ENCODE measurements at regions not wholly inside any gene's neighbourhood (a gene's known extent, or its start where the extent isn't known, plus 50 kb on each side); places are given as distances from the start of the nearest gene placed in this dataset.
"Not testable (repeated sequence)": the region's sequence is repeated elsewhere in the genome, so short reads cannot be mapped to it uniquely, and the experiment has no call there.

DNA sequence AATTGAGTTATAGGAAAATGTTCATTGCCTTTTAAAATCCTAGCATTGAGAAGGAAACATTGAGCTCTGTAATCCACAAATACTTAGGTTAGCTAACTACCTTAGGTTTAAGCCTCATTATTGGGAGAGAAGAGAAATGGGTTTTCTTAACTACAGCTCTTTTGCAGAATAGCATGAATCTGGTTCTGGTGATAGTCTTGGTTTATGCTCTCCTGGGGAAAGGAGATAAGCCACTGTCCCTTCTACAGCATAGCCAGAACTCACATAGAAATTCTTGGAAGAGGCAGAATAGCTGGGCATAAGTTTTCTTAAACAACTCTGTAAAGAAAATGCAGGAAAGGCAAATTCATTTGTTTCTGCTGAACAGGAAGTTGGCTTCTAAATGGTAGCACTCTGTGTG is 378.6 kb upstream of the CHRM2 start:
- Histone ChIP-seq H3K27ac (ENCODE audit: low read depth, low read length) (no peak overlapping the region), H3K4me1 (ENCODE audit: control insufficient read depth, insufficient read depth, low read length) (no peaks in the 10 kb centered on the region), H3K9me3 (ENCODE audit: control insufficient read depth, insufficient read depth, low read length) (no peaks in the 10 kb centered on the region), H3K36me3 (ENCODE audit: control insufficient read depth, insufficient read depth, low read length) (no peaks in the 10 kb centered on the region), H3K4me3 (ENCODE audit: low read depth, low read length) (no peak overlapping the region), H3K27me3 (ENCODE audit: control insufficient read depth, insufficient read depth, low read length) (no peaks in the 10 kb centered on the region)
- no peak for DNase-seq (ENCODE audit: low read depth in 4 of 6, low spot score in 6 of 6)

GRCh38 chr7:136480901-136481300 is 387.6 kb upstream of the CHRM2 start:
- no peaks in the 10 kb centered on the region for H3K36me3 ChIP-seq (ENCODE audit: control insufficient read depth, insufficient read depth, low read length)
- H3K27ac ChIP-seq (ENCODE audit: low read depth, low read length) = no peak overlapping the region
- H3K4me1 ChIP-seq (ENCODE audit: control insufficient read depth, insufficient read depth, low read length) = no peaks in the 10 kb centered on the region
- peaks cover 2% of the 10 kb centered on the region for H3K9me3 ChIP-seq (ENCODE audit: control insufficient read depth, insufficient read depth, low read length)
- H3K4me3 ChIP-seq (ENCODE audit: low read depth, low read length) = no peak overlapping the region
- no CpG with 5 or more reads among the region's 4 CpGs for WGBS (ENCODE audit: insufficient coverage)
- H3K27me3 ChIP-seq (ENCODE audit: control insufficient read depth, insufficient read depth, low read length) = no peaks in the 10 kb centered on the region
- DNase-seq (ENCODE audit: low read depth in 4 of 6, low spot score in 6 of 6) = no peak

DNA sequence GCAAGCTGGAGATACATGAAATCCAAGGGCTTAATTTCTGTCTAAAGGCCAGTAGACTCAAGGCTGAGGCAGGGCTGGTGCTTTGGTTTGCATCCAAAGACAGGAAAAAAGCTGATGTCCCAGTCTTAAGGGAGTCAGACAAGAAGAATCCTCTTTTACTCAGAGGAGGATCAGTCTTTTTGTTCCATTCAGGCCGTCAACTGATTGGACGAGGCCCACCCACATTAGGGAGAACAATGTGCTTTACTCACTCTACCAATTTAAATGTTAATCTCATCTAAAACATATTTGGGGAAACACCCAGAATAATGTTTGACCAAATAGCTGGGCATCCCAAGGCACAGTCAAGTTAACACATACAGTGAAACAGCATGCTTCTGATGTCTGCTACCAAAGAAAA is 388.5 kb upstream of the CHRM2 start:
- 38% methylated on average over 2 of the region's 2 CpGs for WGBS (ENCODE audit: insufficient coverage)
- H3K4me1 ChIP-seq (ENCODE audit: control insufficient read depth, insufficient read depth, low read length) = no peaks in the 10 kb centered on the region
- H3K27me3 ChIP-seq (ENCODE audit: control insufficient read depth, insufficient read depth, low read length) = no peaks in the 10 kb centered on the region
- peaks cover 2% of the 10 kb centered on the region for H3K9me3 ChIP-seq (ENCODE audit: control insufficient read depth, insufficient read depth, low read length)
- H3K27ac ChIP-seq (ENCODE audit: low read depth, low read length) = no peak overlapping the region
- H3K4me3 ChIP-seq (ENCODE audit: low read depth, low read length) = no peak overlapping the region
- DNase-seq (ENCODE audit: low read depth in 4 of 6, low spot score in 6 of 6) = no peak
- no peaks in the 10 kb centered on the region for H3K36me3 ChIP-seq (ENCODE audit: control insufficient read depth, insufficient read depth, low read length)

DNA sequence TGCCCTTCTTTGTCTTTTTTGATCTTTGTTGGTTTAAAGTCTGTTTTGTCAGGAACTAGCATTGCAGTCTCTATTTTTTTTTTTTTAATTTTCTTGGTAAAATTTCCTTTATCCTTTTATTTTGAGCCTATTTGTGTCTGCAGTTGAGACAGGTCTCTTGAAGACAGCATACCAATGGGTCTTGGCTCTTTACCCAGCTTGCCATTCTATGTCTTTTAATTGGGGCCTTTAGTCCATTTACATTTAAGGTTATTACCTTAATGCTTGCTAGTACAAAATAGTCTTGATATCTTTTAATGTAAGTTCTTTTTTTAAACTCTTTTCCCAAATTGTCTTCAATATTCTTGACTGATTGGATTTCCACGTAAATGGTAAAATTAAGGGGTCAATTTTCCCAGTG is 398.3 kb upstream of the CHRM2 start:
- DNase-seq (ENCODE audit: low read depth in 4 of 6, low spot score in 6 of 6) = no peak
- Histone ChIP-seq H3K27ac (ENCODE audit: low read depth, low read length) (no peak overlapping the region), H3K4me3 (ENCODE audit: low read depth, low read length) (no peak overlapping the region), H3K36me3 (ENCODE audit: control insufficient read depth, insufficient read depth, low read length) (no peaks in the 10 kb centered on the region), H3K27me3 (ENCODE audit: control insufficient read depth, insufficient read depth, low read length) (no peaks in the 10 kb centered on the region), H3K9me3 (ENCODE audit: control insufficient read depth, insufficient read depth, low read length) (peaks cover 6% of the 10 kb centered on the region), H3K4me1 (ENCODE audit: control insufficient read depth, insufficient read depth, low read length) (no peaks in the 10 kb centered on the region)
- WGBS (ENCODE audit: insufficient coverage) = no CpG with 5 or more reads among the region's 1 CpG

GRCh38 chr7:136452949-136453348 is 415.5 kb upstream of the CHRM2 start:
- H3K9me3 ChIP-seq (ENCODE audit: control insufficient read depth, insufficient read depth, low read length) = no peaks in the 10 kb centered on the region
- H3K4me3 ChIP-seq (ENCODE audit: low read depth, low read length) = no peak overlapping the region
- no peaks in the 10 kb centered on the region for H3K4me1 ChIP-seq (ENCODE audit: control insufficient read depth, insufficient read depth, low read length)
- H3K27ac ChIP-seq (ENCODE audit: low read depth, low read length) = no peak overlapping the region
- H3K36me3 ChIP-seq (ENCODE audit: control insufficient read depth, insufficient read depth, low read length) = no peaks in the 10 kb centered on the region
- no peaks in the 10 kb centered on the region for H3K27me3 ChIP-seq (ENCODE audit: control insufficient read depth, insufficient read depth, low read length)
- no peak for DNase-seq (ENCODE audit: low read depth in 4 of 6, low spot score in 6 of 6)
- WGBS (ENCODE audit: insufficient coverage) = 100% methylated on average over 2 of the region's 3 CpGs

GRCh38 chr7:136446751-136447150 is 421.7 kb upstream of the CHRM2 start:
- peak; percentile 28 to 79 (median 60) for DNase-seq (ENCODE audit: low read depth in 4 of 6, low spot score in 6 of 6)

GRCh38 chr7:136441835-136442234 is 426.6 kb upstream of the CHRM2 start:
- Histone ChIP-seq H3K27ac (ENCODE audit: low read depth, low read length) (no peak overlapping the region), H3K4me1 (ENCODE audit: control insufficient read depth, insufficient read depth, low read length) (no peaks in the 10 kb centered on the region), H3K9me3 (ENCODE audit: control insufficient read depth, insufficient read depth, low read length) (no peaks in the 10 kb centered on the region), H3K27me3 (ENCODE audit: control insufficient read depth, insufficient read depth, low read length) (no peaks in the 10 kb centered on the region), H3K4me3 (ENCODE audit: low read depth, low read length) (no peak overlapping the region), H3K36me3 (ENCODE audit: control insufficient read depth, insufficient read depth, low read length) (no peaks in the 10 kb centered on the region)
- DNase-seq (ENCODE audit: low read depth in 4 of 6, low spot score in 6 of 6) = no peak
- 100% methylated on average over 2 of the region's 3 CpGs for WGBS (ENCODE audit: insufficient coverage)

More at GRCh38 chr7:136446751-136447150, 421.7 kb upstream of the CHRM2 start:
- Histone ChIP-seq H3K27me3 (ENCODE audit: control insufficient read depth, insufficient read depth, low read length) (no peaks in the 10 kb centered on the region), H3K4me3 (ENCODE audit: low read depth, low read length) (no peak overlapping the region), H3K27ac (ENCODE audit: low read depth, low read length) (peak overlapping the region; percentile 48), H3K9me3 (ENCODE audit: control insufficient read depth, insufficient read depth, low read length) (no peaks in the 10 kb centered on the region), H3K4me1 (ENCODE audit: control insufficient read depth, insufficient read depth, low read length) (no peaks in the 10 kb centered on the region), H3K36me3 (ENCODE audit: control insufficient read depth, insufficient read depth, low read length) (no peaks in the 10 kb centered on the region)

DNA sequence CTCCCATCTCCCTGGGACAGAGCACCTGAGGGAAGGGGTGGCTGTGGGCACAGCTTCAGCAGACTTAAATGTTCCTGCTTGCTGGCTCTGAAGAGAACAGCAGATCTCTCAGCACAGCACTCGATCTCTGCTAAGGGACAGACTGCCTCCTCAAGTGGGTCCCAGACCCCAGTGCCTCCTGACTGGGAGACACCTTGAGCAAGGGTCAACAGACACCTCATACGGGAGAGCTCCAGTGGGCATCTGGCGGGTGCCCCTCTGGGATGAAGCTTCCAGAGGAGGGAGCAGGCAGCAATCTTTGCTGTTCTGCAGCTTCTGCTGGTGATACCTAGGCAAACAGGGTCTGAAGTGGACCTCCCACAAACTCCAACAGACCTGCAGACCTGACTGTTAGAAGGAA is 436.7 kb upstream of the CHRM2 start:
- not testable (repeated sequence) for H3K27me3 ChIP-seq (ENCODE audit: control insufficient read depth, insufficient read depth, low read length); H3K9me3 ChIP-seq (ENCODE audit: control insufficient read depth, insufficient read depth, low read length)
- 96% methylated on average over 3 of the region's 3 CpGs for WGBS (ENCODE audit: insufficient coverage)

DNA sequence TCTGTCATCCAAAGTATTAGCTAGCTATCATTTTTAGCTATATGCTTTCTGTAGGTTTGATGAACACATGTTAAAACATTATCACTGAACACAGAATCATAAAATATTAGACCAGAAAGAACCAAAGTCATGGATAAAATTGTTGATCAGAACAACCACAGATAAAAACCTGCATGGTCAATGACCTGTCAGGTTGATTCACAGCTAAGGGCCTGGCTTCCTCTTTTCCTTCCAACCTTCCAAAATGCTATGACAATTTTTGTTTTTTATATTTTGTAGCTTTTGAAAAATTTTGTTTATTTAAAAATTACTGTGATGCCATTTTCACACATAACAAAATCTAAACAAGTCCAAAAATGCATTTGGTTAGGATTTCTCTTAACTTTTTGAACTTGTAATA is 444.4 kb upstream of the CHRM2 start:
- Histone ChIP-seq H3K4me3 (ENCODE audit: low read depth, low read length) (no peak overlapping the region), H3K9me3 (ENCODE audit: control insufficient read depth, insufficient read depth, low read length) (no peaks in the 10 kb centered on the region), H3K27ac (ENCODE audit: low read depth, low read length) (no peak overlapping the region), H3K4me1 (ENCODE audit: control insufficient read depth, insufficient read depth, low read length) (no peaks in the 10 kb centered on the region), H3K36me3 (ENCODE audit: control insufficient read depth, insufficient read depth, low read length) (no peaks in the 10 kb centered on the region), H3K27me3 (ENCODE audit: control insufficient read depth, insufficient read depth, low read length) (no peaks in the 10 kb centered on the region)
- DNase-seq (ENCODE audit: low read depth in 4 of 6, low spot score in 6 of 6) = no peak

More for the DNA sequence above, 436.7 kb upstream of the CHRM2 start:
- H3K36me3 ChIP-seq (ENCODE audit: control insufficient read depth, insufficient read depth, low read length); H3K4me1 ChIP-seq (ENCODE audit: control insufficient read depth, insufficient read depth, low read length); DNase-seq (ENCODE audit: low read depth in 4 of 6, low spot score in 6 of 6); H3K4me3 ChIP-seq (ENCODE audit: low read depth, low read length); H3K27ac ChIP-seq (ENCODE audit: low read depth, low read length): not testable (repeated sequence)

DNA sequence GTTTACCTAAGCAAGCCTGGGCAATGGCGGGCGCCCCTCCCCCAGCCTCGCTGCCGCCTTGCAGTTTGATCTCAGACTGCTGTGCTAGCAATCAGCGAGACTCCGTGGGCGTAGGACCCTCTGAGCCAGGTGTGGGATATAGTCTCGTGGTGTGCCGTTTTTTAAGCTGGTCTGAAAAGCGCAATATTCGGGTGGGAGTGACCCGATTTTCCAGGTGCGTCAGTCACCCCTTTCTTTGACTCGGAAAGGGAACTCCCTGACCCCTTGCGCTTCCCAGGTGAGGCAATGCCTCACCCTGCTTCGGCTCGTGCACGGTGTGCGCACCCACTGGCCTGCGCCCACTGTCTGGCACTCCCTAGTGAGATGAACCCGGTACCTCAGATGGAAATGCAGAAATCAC is 442.6 kb upstream of the MTPN start:
- H3K36me3 ChIP-seq (ENCODE audit: control insufficient read depth, insufficient read depth, low read length); H3K4me1 ChIP-seq (ENCODE audit: control insufficient read depth, insufficient read depth, low read length); H3K9me3 ChIP-seq (ENCODE audit: control insufficient read depth, insufficient read depth, low read length); DNase-seq (ENCODE audit: low read depth in 4 of 6, low spot score in 6 of 6); H3K27me3 ChIP-seq (ENCODE audit: control insufficient read depth, insufficient read depth, low read length); H3K27ac ChIP-seq (ENCODE audit: low read depth, low read length); H3K4me3 ChIP-seq (ENCODE audit: low read depth, low read length): not testable (repeated sequence)
- WGBS (ENCODE audit: insufficient coverage) = no CpG with 5 or more reads among the region's 21 CpGs

DNA sequence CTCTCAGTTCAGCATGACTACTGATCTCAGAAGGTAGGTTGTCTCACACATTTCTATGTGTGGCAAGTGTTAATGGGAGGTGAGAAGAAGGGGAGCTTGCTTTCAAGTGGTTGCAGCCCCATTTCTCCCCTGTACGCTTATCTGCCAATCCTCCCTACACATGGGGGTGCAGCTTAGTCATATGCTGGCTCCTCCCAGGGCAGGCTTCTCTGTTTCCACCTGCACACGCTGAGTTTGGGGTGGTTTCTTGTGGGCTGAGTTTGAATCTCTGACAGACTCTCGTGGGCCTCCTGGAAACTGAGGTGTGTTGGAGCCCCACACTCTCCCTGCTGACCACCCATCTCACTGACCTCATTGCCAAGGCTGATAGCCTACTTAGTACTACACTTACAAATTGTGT is 435.8 kb upstream of the MTPN start:
- H3K27me3 ChIP-seq (ENCODE audit: control insufficient read depth, insufficient read depth, low read length) = no peaks in the 10 kb centered on the region
- no peak overlapping the region for H3K4me3 ChIP-seq (ENCODE audit: low read depth, low read length)
- no peaks in the 10 kb centered on the region for H3K36me3 ChIP-seq (ENCODE audit: control insufficient read depth, insufficient read depth, low read length)
- no peaks in the 10 kb centered on the region for H3K9me3 ChIP-seq (ENCODE audit: control insufficient read depth, insufficient read depth, low read length)
- WGBS (ENCODE audit: insufficient coverage) = no CpG with 5 or more reads among the region's 3 CpGs
- no peak for DNase-seq (ENCODE audit: low read depth in 4 of 6, low spot score in 6 of 6)
- H3K4me1 ChIP-seq (ENCODE audit: control insufficient read depth, insufficient read depth, low read length) = no peaks in the 10 kb centered on the region
- H3K27ac ChIP-seq (ENCODE audit: low read depth, low read length) = no peak overlapping the region
